Endometrial microvascular endothelial cells (primary cell): ENCODE measurements at regions not wholly inside any gene's neighbourhood (a gene's known extent, or its start where the extent isn't known, plus 50 kb on each side); places are given as distances from the start of the nearest gene placed in this dataset.

Experiments used
- in situ Hi-C: cut with HindIII; loops from 2 replicates; pipeline ENCODE4 v1.10.0; 2017; ENCODE audit warnings: low sequenced_read_pairs, low pct_unique_long_range_greater_than_20kb; ENCODE audit errors: inconsistent ontology term

DNA sequence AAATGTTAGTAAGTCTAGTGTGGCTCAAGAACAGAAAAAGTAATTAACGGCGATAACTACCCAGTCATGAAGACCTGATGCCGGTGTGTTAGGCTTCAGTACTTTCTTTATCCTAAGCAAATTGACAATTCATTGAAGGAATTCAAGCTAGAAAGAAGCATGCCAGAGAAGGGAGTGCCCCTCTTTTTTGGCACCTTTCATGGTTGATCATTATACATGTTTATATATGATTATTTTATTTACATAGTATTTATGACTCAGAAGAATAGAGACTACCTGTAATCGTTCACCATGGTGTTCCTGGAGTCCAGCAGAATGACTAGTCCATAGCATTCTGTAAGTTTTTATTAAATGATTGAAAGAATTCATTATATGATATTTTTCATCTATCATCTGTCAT lies 548.3 kb upstream of the SLIT2 start:
- in situ Hi-C loops: no loop called here

DNA sequence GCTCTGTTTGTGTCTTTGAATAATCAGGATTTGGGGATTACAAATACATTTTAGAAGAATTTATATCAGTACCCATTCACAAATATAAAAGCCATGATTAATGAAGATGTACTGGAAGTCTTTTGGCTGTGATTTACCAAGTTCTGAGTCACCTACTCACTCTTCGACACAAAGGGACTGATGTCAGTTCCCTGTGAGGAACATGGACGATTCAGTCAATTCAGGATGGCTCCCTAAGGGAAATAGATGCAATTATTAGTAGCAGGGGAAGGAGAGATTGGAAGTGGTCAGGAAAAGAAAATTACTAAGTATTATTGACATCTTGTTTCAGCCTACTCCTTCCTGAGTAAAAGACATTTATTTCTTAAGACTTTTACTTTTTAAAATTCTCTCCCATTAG lies 550.7 kb upstream of the SLIT2 start:
- in situ Hi-C loops: no loop called here

DNA sequence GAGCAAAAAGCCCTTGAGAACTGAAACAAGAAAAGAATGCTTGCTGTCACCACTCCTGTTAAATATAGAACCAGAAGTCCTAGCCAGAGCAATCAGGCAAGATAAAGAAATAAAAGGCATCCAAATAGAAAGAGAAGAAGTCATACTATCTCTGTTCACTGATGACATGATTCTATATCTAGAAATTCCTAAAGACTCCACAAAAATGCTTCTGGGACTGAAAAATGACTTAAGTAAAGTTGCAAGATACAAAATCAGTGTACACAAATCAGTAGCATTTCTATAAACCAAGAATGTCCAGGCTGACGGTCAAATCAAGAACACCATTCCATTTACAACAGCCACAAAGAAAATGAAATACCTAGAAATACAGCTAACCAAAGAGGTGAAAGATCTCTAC lies 552.7 kb upstream of the SLIT2 start:
- in situ Hi-C loops: loop anchor here (25.0 kb wide), 1 partner anchor 563 kb away; the partner anchor contains the start of gene SLIT2

DNA sequence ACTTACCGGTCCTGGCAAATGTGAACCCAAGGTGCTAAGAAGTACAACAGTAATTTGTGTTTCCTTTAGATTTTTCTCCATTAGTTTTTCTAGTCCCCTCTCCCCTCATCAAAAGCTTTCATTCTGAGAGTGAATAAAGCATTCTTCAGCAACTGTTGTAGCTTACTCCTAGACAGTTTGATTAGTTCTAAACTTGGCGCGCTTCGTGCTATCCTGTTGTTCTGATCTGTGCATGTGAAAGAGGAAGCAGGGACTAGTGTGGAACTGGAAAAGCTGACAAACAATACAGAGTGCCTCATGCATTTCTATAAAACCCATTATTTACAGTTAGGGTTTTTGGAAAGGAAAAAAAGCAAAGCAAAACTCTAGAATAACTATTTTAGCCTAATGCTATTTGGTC lies 556.9 kb upstream of the SLIT2 start:
- in situ Hi-C loops: loop anchor here (25.0 kb wide), 1 partner anchor 567 kb away; the partner anchor contains the start of gene SLIT2

DNA sequence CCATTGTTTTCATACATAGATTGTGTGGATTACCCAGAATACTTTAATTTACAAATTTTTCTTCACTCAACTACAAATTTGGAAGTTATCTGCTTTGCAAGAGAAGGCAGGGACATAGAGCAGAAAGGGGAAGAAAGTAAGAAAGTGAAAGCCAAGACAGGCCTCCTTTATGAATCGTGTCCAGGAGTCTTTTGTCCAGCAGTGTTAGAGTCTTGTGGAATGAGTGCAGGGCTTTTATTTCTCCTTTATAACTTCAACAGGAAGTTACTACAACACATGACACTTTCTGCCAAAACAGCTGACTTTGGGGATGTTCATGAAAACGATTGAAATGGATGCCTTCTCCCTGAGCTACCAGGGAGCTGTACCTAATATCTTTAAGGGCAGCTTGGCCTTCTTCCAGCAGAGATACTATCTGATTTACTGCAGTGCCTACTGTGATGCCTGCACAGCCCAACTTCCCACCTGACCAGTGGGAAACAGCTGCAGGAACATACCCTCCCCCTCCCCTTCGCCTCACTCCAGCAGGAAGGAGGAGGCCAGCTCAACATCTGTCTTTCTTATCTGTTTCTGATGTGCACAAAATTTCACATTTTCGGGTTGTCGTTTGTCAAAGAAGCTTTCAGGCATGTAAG lies 557.7 kb upstream of the SLIT2 start:
- in situ Hi-C loops: loop anchor here (25.0 kb wide), 1 partner anchor 568 kb away; the partner anchor contains the start of gene SLIT2

DNA sequence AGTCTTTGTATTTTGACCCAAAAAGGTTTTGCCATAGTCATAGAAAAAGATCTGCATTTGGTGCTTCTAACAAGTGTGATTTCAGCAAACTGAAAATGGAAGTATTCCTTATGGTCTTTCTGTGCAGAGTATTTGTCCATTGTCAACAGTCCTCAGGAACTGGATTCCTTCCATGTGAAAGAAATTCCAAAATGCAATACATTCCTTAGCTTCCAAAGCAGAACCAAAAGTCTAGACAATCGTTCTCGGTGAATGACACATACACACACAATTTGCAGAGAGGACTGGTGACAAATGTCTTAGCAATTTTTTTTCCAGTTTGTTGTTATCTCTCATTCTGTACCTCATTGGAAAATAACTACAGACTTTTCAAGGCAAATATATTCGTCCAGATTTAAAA lies 562.2 kb upstream of the SLIT2 start:
- in situ Hi-C loops: loop anchor here (25.0 kb wide), 1 partner anchor 573 kb away; the partner anchor contains the start of gene SLIT2

DNA sequence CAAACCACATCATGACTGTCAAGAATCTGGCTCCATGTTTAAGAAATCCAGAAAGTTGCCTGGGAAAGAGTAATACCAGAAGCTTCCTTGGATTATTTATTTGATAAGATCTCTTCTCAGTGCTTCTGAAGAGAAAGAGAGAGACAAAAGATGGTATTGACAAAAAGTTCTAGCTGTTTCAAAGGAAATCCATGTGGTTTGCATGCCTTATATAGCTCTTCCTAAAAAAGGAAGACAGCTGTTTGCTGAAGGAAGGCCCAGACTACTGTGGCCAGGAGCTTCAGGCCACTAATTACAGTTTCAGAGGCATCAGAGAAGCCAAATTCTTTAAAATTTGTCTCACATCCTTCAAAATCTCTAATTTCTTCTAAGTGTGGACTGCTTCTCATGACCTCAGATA lies 565.2 kb upstream of the SLIT2 start:
- in situ Hi-C loops: loop anchor here (25.0 kb wide), 1 partner anchor 576 kb away; the partner anchor contains the start of gene SLIT2

DNA sequence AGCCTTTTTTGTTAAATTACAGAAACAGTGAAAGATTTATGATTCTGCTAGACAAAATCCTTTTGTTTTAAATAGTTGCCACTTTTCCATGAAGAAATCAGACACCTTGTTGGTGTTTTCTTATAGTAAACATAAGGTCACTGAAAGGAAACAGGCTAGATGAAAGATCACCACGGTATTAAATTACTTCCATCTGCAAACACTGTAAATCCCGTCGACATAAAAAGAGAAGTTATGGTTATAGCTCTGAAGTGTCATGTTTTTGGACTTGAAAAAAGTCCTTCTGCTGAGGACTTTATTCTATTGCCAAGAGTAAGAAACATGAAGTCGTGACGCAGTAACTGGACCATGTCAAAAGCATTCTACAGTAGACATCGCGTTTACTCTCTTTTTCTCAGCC lies 567.6 kb upstream of the SLIT2 start:
- in situ Hi-C loops: loop anchor here (25.0 kb wide), 1 partner anchor 578 kb away; the partner anchor contains the start of gene SLIT2

DNA sequence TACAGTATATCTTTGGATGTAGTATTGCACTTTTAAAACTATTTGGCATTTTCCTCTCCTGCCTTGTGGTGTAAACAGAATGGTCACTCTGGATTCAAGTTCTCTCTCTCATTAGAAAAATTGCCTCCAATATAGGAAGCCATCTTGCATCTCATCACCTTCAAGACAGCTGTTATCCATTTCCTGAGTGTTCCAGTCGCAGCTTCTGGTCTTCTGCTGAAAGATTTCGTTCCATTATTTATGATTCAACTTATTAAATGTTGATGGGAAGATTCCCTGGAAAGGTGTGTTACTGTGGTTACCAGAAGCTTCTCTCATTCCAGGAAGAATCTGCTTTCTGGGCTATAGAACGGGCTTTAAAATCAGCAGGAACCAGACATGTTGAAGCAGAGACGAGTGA lies 568.3 kb upstream of the SLIT2 start:
- in situ Hi-C loops: loop anchor here (25.0 kb wide), 1 partner anchor 579 kb away; the partner anchor contains the start of gene SLIT2

DNA sequence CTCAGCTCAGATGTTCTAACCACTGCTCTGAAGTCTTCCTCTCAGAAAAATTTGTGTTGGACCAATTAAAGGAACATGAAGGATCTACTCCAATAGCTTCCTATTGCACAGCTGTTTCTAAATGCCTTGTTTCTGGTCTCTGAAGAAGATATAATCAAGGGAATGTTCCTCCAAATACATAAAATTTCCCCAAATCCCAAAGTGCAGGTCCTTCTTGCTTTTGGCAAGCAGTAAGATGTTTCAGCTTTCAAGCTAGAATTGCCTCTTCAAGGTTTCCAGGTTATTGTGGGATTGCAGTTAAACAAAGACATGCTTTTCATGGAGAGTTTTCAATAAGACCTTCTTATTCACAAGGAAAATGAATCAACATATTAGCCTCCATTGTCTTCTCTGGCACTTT lies 574.5 kb upstream of the SLIT2 start:
- in situ Hi-C loops: loop anchor here (25.0 kb wide), 1 partner anchor 585 kb away; the partner anchor contains the start of gene SLIT2

DNA sequence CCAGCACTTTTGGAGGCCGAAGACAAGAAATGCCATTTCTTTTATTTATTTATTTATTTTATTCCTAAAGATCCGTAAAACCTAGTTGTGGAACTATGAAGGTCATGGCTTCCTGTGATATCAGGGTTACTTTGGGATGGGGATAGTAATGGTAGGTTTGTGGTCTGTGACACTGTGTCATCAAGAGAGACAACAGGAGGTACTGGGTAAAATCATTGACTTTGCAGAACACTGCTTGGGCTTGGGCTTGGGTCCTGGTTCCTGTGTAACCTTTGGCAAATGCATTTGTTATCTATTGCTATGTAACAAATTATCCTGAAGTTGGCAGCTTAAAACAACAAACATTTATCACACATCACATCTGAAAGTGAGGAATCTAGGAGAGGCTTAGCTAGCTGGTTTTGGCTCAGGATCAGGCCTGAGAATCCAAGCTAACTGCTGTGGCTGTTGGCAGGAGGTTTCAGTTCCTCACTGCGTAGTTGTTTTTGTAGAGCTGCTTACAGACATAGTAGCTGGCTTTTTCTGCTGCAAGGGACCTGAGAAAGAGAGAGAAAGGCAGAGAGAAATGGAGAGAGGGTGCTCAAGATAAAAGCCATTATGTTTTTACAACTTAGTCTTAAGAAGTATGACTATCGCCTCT lies 576.4 kb upstream of the SLIT2 start:
- in situ Hi-C loops: loop anchor here (25.0 kb wide), 1 partner anchor 587 kb away; the partner anchor contains the start of gene SLIT2

DNA sequence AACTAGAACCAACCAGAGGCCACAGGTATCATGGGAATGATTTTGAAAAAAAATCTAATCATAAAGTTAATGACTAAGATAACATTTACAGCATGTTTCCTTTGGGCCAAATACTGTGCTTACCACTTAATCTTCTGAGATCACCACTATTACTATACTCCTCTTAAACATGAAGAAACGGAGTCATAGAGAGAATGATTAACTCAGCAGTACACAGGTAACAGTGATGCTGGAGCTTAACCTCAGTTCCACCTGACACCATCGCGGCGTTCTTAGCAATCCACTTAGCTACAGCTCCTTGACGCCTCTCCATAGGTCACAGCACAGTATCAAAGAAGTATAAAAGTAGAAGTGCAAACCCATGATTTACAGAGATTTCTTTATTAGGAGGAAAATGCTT lies 592.6 kb upstream of the SLIT2 start:
- in situ Hi-C loops: no loop called here

DNA sequence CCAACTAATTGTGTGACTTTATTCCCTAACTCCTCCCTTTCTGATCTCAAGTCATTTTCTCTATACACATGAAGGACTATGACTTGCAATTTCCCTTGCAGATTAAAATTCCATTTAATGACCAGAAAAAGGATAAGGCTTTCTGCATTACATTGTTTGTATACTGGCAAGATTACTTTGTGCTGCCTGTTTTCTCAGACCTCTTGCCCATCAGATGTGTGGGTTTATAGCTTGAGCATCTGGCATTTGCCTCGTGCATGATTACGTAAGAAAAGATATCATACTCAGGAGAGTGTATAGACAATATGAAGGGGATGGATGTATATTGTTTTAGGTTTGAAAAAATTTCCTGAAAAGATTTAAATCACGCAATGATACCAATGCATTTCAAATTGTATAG lies 593.8 kb upstream of the SLIT2 start:
- in situ Hi-C loops: no loop called here

DNA sequence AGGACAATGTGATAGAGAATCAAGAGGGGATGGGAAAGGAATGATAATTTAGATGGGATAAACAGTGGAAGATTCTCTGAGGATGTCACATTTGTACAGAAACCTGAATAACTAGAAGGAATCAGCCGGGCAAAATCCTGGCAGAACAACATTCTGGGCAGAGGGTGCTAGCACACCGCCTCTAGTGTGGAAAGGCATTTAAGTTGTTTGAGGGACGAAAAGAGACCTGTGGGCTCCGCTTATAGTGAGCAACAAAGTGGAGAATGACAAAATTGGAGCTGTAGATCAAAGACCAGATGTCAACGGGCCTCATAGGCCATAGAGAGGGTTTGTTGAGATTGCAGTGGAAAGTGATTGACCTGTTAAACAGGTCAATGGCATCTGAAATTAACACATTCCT lies 596.0 kb upstream of the SLIT2 start:
- in situ Hi-C loops: no loop called here

DNA sequence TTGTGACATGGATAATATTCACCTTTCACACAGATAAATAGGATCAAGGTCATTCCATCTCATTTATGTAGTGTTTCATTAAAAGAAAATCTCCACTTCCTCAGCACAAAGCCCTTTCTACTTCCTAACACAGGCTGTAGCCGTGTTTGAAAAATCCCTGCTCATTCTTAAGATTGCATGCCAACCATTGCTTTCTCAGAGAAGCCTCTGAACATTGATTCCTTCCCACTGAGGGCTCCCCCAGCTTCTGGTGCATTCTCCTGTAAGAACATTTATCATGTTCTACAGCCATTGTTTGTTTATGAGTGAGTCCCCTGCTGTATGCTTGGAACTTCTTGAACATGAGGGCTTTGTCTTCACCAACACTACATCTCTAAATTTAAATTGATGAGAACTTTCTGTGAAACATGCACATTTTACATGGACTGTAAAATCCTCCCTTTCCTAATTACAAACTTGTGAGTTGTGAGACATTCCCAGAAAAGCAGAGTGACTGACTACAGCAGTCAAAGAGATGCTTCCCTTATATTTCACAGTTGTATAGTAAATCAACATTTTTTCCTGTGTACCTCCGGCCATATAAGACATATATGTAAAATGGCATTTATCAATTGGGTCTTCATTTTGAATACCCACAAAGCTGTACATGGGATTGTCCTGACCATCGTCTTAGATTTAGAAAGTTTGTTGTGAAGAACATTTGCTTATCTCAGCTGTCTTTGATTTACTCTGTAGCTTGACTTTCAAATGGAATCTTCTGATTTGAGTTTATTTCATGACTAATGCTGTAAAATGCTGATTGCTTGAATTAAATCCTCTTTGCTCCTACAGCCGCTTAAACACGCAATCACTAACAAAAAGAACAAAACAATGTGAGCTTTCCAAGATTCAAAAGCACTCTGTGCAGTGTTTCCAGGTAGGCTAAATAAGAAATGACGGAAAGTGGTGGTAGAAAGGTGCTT lies 600.5 kb upstream of the SLIT2 start:
- in situ Hi-C loops: no loop called here

DNA sequence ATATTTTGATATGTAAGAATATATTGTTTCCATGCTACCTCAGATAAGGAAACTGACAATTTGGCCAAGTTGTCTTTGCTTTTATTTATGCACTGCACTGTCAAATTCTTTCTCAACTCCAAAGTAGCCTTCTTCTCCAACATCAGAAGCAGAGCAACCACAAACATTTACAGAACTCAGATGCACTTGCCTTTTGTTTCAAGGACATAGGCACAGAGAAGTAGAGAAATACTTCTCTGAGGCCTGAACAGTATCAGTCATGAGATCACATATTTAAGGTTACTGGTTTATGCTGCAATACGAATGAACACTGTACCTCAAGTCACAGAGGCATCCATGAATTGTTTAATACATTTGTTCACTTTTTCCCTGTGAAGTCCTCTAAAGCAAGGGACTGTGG lies 606.1 kb upstream of the SLIT2 start:
- in situ Hi-C loops: no loop called here

DNA sequence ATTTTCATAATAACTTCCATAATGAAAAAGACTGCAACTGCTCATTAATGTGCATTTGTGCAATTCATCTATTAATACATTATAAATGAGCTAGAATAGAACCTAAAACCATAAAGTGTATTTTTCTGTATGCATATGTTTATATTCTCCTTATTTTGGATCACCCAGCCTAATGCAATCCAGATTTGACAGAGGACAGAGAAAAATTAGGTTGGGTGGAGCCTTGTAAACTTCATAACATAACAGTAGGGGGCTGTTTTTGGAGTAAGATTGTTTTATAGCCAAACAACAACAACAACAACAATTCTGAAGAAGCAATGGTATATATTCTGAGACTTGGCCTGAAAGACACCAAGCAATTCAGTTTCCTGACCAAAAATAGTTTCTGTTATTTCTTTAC lies 615.3 kb upstream of the SLIT2 start:
- in situ Hi-C loops: no loop called here

DNA sequence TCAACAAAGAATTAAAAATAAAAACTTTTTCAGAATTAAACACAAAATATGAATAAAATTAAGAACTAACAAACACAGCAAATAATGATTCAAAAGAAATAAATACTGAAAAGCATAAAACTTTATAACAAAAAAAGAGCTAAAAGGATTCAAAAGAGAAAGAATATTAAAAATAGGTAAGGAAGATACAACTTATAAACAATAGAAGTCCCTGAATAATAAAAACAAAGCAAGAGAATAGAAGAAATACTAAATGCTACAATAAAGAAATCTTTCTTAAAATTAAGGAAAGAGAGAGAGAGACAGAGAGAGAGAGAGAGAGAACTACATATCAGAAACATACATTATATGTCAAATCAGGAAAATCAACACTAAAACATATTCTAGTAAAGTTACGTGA lies 619.9 kb upstream of the SLIT2 start:
- in situ Hi-C loops: no loop called here

DNA sequence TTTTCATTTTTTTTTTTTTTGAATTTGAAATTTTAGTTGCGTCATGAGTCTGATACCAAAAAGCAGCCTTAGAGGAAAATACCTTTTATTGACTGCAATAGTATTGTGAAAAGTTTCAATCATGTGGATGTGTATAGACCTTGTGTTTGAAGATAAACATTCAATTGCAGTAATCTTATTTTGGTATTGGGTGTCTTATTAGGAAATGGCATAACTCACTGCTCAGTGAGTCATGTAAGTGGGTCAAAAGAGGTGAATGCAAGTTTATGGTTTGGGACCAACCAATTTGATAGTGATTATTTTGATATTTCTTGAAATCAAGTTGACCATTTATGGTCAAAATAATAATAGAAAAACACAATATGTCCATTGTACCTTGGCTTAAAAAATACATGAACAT lies 627.8 kb upstream of the SLIT2 start:
- in situ Hi-C loops: no loop called here
